ENCODE measurements at regions not wholly inside any gene's neighbourhood (a gene's known extent, or its start where the extent isn't known, plus 50 kb on each side); places are given as distances from the start of the nearest gene placed in this dataset.
A peak's percentile ranks its signal among the peaks of the same experiment; 100 is the strongest.
"Not testable (repeated sequence)": the region's sequence is repeated elsewhere in the genome, so short reads cannot be mapped to it uniquely, and the experiment has no call there.

DNA sequence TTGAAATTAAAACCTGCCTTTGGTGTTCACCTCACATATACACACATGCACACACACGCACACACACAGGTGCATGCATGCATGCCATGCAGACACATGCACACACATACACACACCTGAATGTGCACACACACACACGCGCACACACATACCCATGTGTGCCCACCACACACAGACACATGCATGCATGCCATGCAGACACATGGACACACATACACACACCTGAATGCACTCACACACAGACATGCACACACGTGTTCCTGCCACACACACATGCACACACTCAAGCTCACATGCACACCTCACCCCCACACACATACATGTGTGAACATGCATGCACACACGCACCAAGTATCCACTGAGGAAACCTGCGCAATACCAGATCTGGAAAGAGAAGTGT, 136.4 kb downstream of the KLF6 start:
- Mint-ChIP-seq H3K36me3 (no peaks in the 10 kb centered on the region), H3K4me3 (no peak overlapping the region), H3K9me3 (peaks cover 0 to 2% (median 0%) of the 10 kb centered on the region in 7 donors), H3K4me1 (peaks cover 0 to 7% (median 4%) of the 10 kb centered on the region in 3 donors), H3K27me3 (peaks cover 4 to 14% (median 13%) of the 10 kb centered on the region in 3 donors), H3K27ac (no peak overlapping the region)
- DNase-seq (no peak), ATAC-seq (ENCODE audit: low read depth in 2 of 2) (no peak)

DNA sequence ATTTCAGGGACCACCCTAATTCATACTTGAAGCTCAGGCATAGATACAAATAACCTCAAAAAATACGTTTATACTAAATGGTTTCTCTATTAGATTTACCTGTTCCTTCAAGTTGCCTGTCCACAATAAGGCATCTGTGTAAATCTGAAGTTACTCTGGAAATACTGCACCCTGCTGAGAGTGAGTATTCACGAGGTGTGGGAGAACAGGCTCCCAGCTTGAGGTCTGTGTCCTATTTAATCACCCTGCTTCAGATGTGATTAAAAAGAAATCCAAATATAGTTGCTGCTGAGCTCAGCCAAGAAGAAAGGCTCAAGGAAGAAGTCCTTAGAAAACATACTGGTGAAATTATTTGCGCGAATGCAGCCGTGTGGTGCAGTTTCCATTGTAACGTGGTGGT, 136.8 kb downstream of the KLF6 start:
- Mint-ChIP-seq H3K27me3 (peaks cover 4 to 14% (median 10%) of the 10 kb centered on the region in 3 donors), H3K4me3 (no peak overlapping the region), H3K9me3 (peaks cover 0 to 2% (median 0%) of the 10 kb centered on the region in 7 donors), H3K4me1 (peaks cover 0 to 5% (median 1%) of the 10 kb centered on the region in 3 donors), H3K36me3 (no peaks in the 10 kb centered on the region), H3K27ac (no peak overlapping the region)
- ATAC-seq (ENCODE audit: low read depth in 2 of 2) (no peak), DNase-seq (no peak)

GRCh38 chr10:3647074-3647473, 137.9 kb downstream of the KLF6 start:
- no peak for ATAC-seq (ENCODE audit: low read depth in 2 of 2)
- Mint-ChIP-seq H3K9me3 (peaks cover 0 to 4% (median 0%) of the 10 kb centered on the region in 7 donors), H3K27ac (no peak overlapping the region), H3K4me3 (no peak overlapping the region), H3K4me1 (no peaks in the 10 kb centered on the region), H3K27me3 (peaks cover 4 to 17% (median 6%) of the 10 kb centered on the region in 3 donors), H3K36me3 (no peaks in the 10 kb centered on the region)
- no peak for DNase-seq

DNA sequence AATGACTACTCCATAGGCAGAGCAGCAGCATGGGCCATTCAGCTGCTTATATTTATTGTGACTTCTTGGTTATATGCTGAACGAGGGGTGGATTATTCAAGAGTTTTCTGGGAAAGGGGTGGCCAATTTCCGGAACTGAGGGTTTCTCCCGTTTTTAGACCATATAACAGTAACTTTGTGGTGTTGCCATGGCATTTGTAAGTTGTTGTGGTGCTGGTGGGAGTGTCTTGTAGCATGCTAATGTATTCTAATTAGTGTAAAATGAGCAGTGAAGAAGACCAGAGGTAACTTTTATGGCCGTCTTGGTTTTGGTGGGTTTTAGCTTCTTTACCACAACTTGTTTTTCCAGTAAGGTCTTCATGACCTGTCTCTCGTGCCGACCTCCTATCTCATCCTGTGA, 139.6 kb downstream of the KLF6 start:
- Mint-ChIP-seq H3K27ac (peak overlapping the region in 2 of 6 donors; percentile 75), H3K9me3 (peaks cover 0 to 7% (median 0%) of the 10 kb centered on the region in 7 donors), H3K4me3 (no peak overlapping the region), H3K27me3 (peaks cover 4 to 11% (median 7%) of the 10 kb centered on the region in 3 donors), H3K4me1 (peaks cover 4 to 5% (median 4%) of the 10 kb centered on the region in 3 donors), H3K36me3 (no peaks in the 10 kb centered on the region)
- no peak for ATAC-seq (ENCODE audit: low read depth in 2 of 2)
- DNase-seq = no peak

DNA sequence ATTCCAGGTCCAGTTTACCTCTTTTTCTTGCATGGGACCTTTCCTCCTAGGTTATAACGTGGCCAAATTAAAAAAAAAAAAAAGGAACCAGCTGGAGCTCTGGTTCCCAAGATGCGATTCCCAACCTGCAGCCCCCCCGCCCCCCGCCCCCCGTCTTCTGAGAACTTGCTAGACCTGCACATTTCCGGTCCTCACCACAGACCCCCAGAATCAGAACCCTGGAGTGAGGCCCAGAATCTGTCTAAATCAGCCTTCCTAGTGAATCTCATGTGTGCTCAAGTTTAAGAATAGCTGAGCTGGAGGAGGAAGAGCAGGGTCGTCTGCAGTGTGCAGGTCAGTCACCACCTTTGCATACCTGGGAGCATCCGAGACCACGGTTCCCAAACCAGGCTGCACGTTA, 144.2 kb downstream of the KLF6 start:
- H3K27ac Mint-ChIP-seq = no peak overlapping the region
- peaks cover 0 to 7% (median 0%) of the 10 kb centered on the region in 7 donors for H3K9me3 Mint-ChIP-seq
- DNase-seq (no peak), ATAC-seq (ENCODE audit: low read depth in 2 of 2) (no peak)
- peaks cover 4 to 5% (median 4%) of the 10 kb centered on the region in 3 donors for H3K4me1 Mint-ChIP-seq
- peak overlapping the region in 3 of 8 donors; percentile 32 to 56 (median 52) for H3K4me3 Mint-ChIP-seq
- H3K36me3 Mint-ChIP-seq = no peaks in the 10 kb centered on the region
- peaks cover 0 to 13% (median 5%) of the 10 kb centered on the region in 3 donors for H3K27me3 Mint-ChIP-seq

DNA sequence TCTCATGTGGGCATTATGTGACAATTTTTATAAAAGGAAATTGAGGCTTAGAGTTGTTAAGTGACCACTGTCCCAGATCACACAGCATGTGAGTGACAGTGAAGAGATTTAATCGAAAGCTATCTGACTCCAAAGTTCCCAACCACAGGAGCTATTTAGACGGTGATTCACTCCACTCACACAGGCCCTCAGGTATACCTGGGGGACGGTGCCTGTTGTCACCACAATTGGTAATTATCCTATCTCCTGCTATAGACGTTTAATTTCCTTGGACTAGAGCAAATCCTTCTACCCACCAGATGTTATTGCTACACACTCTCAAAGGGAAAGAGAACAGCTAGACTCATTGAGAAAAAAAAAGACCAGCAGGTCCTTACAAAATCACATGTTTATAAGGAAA, 145.5 kb downstream of the KLF6 start:
- ATAC-seq (ENCODE audit: low read depth in 2 of 2) (no peak), DNase-seq (no peak)
- Mint-ChIP-seq H3K36me3 (no peaks in the 10 kb centered on the region), H3K9me3 (peaks cover 0 to 9% (median 0%) of the 10 kb centered on the region in 7 donors), H3K27ac (no peak overlapping the region), H3K4me3 (no peak overlapping the region), H3K27me3 (peaks cover 0 to 13% (median 11%) of the 10 kb centered on the region in 3 donors), H3K4me1 (peaks cover 4 to 5% (median 4%) of the 10 kb centered on the region in 3 donors)

GRCh38 chr10:3636356-3637181, 148.4 kb downstream of the KLF6 start:
- H3K4me1 Mint-ChIP-seq = peaks cover 4 to 5% (median 4%) of the 10 kb centered on the region in 3 donors
- H3K9me3 Mint-ChIP-seq = peaks cover 0 to 6% (median 0%) of the 10 kb centered on the region in 7 donors
- no peak overlapping the region for H3K4me3 Mint-ChIP-seq
- ATAC-seq (ENCODE audit: low read depth in 2 of 2) (no peak), DNase-seq (no peak)
- peaks cover 0 to 13% (median 7%) of the 10 kb centered on the region in 3 donors for H3K27me3 Mint-ChIP-seq
- H3K36me3 Mint-ChIP-seq = no peaks in the 10 kb centered on the region
- no peak overlapping the region for H3K27ac Mint-ChIP-seq

DNA sequence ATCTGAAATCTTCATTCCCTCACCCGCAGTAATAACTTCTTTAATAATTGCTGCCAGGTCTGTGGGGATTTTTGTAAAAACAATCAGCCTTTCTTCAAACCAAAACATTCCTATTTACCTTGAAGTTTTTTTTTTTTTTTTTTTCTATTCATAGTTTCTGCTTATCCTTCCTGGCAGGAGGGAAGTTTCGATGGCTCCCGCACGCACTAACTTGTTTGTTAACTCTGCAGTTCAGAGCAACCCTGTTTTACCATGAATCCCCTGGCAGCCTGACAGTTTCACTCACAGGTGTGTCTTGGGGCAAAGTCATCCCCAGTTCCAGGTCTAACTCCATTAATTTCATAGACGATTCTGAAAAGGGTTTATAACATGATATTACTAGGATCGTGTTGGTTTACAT, 149.3 kb downstream of the KLF6 start:
- Mint-ChIP-seq H3K9me3 (peaks cover 0 to 6% (median 0%) of the 10 kb centered on the region in 7 donors), H3K36me3 (no peaks in the 10 kb centered on the region), H3K4me3 (no peak overlapping the region), H3K4me1 (no peaks in the 10 kb centered on the region), H3K27ac (no peak overlapping the region), H3K27me3 (peaks cover 2 to 14% (median 7%) of the 10 kb centered on the region in 3 donors)
- ATAC-seq (ENCODE audit: low read depth in 2 of 2) = no peak
- no peak for DNase-seq

- no peak overlapping the region for H3K4me3 Mint-ChIP-seq
- H3K36me3 Mint-ChIP-seq = no peaks in the 10 kb centered on the region
- H3K27ac Mint-ChIP-seq = peak overlapping the region in 1 of 6 donors; percentile 34
- DNase-seq (no peak), ATAC-seq (ENCODE audit: low read depth in 2 of 2) (no peak)
- peaks cover 3 to 15% (median 7%) of the 10 kb centered on the region in 3 donors for H3K27me3 Mint-ChIP-seq
- peaks cover 0 to 6% (median 0%) of the 10 kb centered on the region in 7 donors for H3K9me3 Mint-ChIP-seq
- no peaks in the 10 kb centered on the region for H3K4me1 Mint-ChIP-seq
Observed at GRCh38 chr10:3635211-3635671, 149.8 kb downstream of the KLF6 start.

GRCh38 chr10:3634646-3635045, 150.4 kb downstream of the KLF6 start:
- H3K27ac Mint-ChIP-seq; ATAC-seq (ENCODE audit: low read depth in 2 of 2); H3K36me3 Mint-ChIP-seq; DNase-seq; H3K4me3 Mint-ChIP-seq; H3K9me3 Mint-ChIP-seq; H3K4me1 Mint-ChIP-seq: not testable (repeated sequence)
- H3K27me3 Mint-ChIP-seq = peaks cover 3 to 15% (median 7%) of the 10 kb centered on the region in 3 donors

- Mint-ChIP-seq H3K36me3 (no peaks in the 10 kb centered on the region), H3K4me1 (peaks cover 0 to 3% (median 0%) of the 10 kb centered on the region in 3 donors), H3K4me3 (no peak overlapping the region), H3K9me3 (peaks cover 0 to 12% (median 5%) of the 10 kb centered on the region in 7 donors), H3K27ac (no peak overlapping the region), H3K27me3 (peaks cover 3 to 11% (median 7%) of the 10 kb centered on the region in 3 donors)
- ATAC-seq (ENCODE audit: low read depth in 2 of 2) = no peak
- DNase-seq = no peak
Observed at GRCh38 chr10:3631701-3632330, 153.2 kb downstream of the KLF6 start.

DNA sequence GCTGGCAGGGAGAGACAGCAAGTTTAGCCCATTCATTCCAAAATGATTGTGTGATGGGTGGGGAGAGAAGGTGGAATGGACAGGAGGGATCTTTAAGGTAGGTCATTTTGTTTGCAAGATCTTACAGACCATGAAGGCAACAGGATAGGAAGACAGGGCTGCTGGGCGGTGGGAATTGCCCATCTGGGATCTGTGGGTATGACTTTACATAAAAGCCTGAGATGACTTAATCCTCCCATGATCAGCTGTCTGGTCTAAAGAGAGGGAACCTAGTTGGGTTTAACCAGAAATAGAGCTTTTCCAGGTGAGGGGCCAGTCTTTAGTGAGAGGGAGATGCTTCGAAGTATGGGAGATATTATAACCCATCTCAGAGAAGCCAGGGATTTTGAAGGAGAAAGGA, 153.7 kb downstream of the KLF6 start:
- Mint-ChIP-seq H3K4me1 (peaks cover 0 to 8% (median 0%) of the 10 kb centered on the region in 3 donors), H3K9me3 (peaks cover 0 to 13% (median 6%) of the 10 kb centered on the region in 7 donors), H3K27me3 (peaks cover 3 to 10% (median 7%) of the 10 kb centered on the region in 3 donors), H3K27ac (peak overlapping the region in 1 of 6 donors; percentile 20), H3K36me3 (no peaks in the 10 kb centered on the region), H3K4me3 (no peak overlapping the region)
- ATAC-seq (ENCODE audit: low read depth in 2 of 2) = no peak
- DNase-seq = no peak

DNA sequence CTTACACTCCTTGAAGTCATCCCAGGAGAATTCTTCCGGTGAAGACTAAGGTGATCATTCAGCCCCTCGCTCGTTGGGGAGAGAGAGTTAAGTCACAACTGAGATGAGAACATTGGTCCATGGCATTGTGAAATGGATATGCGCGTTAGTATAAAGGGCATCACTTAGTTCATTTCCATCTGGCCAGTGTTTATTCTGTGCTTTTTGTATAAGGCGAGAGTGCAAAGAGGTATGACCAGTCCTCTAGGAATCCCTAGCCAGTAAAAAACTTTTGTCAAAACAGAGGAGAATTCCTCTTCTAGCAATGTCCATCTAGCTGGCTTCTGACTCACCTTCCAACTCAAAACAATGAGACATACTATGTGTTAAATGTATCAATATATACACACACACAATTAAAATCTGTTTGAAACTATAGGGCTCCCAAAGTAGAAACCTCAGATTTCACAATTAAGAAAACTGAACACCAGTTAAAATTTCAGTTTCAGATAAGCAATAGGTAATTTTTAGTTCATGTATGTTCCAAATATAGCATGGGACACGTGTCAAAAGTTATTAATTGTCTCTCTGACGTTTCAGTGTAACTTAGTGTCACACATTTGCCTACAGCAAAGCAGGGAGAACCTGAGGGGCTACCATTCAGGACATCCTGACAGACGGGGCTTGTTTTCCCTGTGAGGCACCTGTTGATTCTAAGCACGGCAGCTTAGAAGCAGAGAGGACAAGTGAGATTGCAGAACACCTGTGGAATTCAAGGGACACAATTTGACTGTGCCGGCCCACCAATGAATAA, 158.9 kb downstream of the KLF6 start:
- Mint-ChIP-seq H3K9me3 (peaks cover 0 to 22% (median 11%) of the 10 kb centered on the region in 7 donors), H3K4me3 (no peak overlapping the region), H3K27me3 (peaks cover 0 to 6% (median 3%) of the 10 kb centered on the region in 3 donors), H3K27ac (no peak overlapping the region), H3K36me3 (peaks cover under 1% of the 10 kb centered on the region in 2 donors), H3K4me1 (peaks cover 9 to 29% (median 14%) of the 10 kb centered on the region in 3 donors)
- ATAC-seq (ENCODE audit: low read depth in 2 of 2) (no peak), DNase-seq (no peak)
